Activated CD4-positive, CD25-positive, alpha-beta regulatory T cell treated with anti-CD3 and anti-CD28 coated beads, Interleukin-2, amount 50 U/mL, for 72 hours (primary cell): ENCODE measurements at regions not wholly inside any gene's neighbourhood (a gene's known extent, or its start where the extent isn't known, plus 50 kb on each side); places are given as distances from the start of the nearest gene placed in this dataset.
"Not testable (repeated sequence)": the region's sequence is repeated elsewhere in the genome, so short reads cannot be mapped to it uniquely, and the experiment has no call there.

Experiments used
- DNase-seq: peaks from one replicate; pipeline ENCODE4 v3.0.0; 2021

DNA sequence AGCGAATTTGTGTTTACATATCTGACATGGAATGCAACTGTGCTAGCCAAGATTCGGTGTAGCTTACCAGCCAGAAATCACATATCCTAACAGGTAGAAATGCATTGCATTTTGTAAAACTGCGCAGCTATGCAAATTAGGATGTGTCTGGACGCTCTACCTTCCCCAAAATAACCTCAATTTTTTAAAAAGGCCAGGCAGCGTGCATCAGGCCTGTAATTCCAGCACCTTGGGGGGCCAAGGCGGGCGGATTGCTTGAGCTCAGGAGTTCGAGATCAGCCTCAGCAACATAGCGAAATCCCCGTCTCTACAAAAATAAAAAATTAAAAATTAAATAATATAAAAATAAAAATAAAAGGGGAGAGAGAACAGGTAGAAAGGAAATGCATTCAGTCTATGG lies 305.0 kb downstream of the TYW1 start:
- no peak for DNase-seq

DNA sequence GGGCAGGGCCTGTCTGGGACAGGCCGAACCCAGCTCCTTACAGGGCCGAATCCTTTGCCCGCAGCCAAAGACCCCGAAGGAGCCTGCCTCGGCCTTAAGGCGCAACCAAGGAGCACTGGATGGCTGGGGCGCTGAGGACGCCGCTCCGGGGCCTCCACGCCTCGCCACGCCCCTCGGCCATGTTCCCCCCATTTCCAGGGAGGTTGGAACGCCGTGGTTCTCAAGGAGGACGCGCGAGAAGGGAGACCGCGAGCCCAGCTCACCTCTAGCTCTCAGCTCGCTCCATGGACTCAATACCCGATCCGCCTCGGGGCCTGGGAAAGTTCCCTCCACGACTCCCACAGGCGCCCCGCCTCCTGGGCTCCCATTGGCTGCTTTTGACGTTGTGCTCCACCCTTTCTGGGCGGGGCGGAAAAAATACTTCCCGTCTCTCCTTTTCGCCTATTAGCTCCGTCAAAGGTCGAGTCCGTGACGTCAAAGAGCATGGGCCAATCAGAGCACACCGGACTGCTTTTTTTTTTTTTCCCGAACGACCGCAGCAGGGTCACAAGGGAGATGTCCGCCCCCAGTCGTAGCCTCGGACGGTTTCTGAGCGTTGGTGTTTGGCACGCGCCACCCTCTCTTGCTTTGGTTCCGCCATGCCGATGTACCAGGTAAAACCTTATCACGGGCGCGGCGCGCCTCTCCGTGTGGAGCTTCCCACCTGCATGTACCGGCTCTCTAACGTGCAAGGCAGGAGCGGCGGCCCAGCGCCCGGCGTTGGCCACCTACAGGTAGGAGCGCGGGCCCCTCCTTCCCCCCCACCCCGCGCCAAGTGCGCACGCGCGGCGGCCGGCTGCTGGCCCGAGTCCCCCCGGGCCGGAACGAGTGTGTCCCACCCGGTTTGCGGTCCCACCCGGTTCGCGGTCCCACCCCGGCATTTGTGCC lies 305.7 kb downstream of the TYW1 start:
- DNase-seq = peak; percentile 96

DNA sequence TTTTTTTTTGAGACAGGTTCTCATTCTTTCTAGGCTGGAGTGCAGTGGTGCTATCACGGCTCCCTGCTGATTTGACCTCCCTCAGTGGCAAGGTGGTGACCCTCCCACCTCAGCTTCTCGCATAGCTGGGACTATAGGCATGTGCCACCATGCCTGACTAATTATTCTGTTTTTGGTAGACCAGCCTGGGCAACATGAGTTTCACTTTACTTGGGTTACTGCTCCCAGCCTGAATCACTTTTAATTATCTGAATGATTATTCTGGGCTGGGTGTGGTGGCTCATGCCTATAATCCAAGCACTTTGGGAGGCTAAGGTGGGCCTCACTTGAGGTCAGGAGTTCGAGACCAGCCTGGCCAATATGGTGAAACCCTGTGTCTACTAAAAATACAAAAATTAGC lies 308.2 kb downstream of the TYW1 start:
- not testable (repeated sequence) for DNase-seq

DNA sequence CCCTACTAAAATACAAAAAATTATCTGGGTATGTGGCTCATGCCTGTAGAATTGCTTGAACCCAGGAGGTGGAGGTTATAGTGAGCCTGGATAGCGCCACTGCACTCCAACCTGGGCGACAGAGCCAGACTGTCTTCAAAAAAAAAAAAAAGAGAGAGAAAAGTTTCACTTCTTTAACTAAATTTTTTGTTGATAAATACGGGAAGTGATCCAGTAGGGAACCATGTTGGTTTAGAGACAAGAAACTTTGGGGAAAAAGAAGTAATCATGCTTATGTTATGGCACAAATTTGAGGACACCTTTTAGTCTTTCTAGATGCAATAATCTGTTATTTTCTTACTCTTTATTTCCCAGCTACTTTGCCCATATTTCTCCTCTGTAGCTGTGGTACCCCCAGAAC lies 309.7 kb downstream of the TYW1 start:
- DNase-seq = no peak

DNA sequence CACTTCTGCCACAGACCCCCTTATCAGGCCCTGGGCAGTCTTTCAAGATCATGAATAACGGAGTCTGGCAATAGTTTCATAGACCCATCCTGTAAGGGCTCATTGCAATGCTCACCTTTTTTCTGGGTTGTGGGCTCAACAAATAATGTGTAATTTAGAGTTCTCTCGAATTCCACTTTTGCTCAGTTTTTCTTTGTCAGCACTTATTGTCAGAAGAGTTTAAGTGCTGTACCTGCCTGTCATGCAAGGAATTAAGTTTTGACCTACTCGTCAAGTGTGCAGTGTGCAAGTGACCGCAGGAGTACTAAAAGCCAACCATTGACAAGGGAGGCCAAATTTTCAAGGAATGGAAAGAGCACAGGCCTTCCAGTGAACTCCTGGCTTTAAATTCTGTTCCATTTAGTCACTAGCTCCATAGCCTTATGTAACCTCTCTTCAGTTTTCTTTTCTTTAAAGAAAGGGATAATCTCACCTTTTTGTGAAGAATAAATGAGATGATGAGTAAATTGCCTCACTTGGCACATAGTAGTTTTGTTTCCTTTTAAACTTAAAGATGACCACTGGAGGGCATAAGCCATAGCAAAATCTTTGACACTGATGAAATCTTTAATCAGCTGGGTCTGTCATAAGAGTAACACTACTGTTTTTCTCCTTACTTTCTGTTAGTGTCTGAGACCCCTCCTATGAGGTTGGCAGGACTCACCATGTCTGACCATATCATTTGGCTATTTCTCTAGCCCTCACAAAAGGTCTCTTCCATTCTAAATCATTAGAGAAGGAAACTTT lies 313.3 kb downstream of the TYW1 start:
- no peak for DNase-seq

DNA sequence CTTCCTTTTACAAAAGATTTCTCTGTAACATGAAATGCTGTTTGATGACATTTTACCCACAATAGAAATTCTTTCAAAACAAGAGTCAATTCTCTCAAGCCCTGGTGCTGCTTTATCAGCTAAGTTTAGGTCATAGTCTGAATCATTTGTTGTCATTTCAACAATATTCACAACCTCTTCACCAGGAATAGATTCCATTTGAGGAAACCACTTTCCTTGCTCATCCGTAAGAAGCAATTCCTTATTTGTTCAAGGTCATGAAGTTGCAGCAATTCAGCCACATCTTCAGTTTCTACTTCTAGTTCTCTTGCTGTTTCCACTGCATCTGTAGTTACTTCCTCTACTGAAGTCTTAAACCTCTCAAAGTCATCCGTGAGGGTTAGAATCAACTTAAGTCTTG lies 315.3 kb downstream of the TYW1 start:
- DNase-seq = no peak

DNA sequence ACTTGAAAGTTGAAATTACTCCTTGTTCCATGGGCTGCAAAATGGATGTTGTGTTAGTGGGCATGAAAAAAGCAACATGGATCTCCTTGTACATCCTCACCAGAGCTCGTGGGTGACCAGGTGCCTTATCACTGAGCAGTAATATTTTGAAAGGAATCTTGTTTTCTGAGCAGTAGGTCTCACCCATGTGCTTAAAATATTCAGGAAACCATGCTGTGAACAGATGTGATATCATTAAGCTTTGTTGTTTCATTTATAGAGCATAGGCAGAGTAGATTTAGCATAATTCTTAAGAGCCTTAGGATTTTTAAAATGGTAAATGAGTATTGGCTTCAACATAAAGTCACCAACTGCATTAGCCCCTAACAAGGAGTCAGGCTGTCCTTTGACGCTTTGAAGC lies 316.6 kb downstream of the TYW1 start:
- DNase-seq = no peak

DNA sequence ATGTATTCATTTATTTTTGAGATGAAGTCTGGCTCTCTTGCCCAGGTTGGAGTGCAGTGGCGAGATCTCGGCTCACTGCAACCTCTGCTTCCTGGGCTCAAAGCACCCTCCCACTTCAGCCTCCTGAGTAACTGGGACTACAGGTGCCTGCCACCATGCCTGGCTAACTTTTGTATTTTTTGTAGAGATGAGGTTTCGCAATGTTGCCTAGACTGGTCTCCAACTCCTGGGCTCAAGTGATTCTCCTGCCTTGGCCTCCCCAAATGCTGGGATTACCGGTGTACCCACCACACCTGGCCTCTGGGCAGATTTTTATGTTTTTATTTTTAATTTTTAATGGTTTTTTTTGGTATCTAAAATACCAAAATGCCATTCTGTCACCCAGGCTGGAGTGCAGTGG lies 320.3 kb downstream of the TYW1 start:
- DNase-seq = not testable (repeated sequence)

DNA sequence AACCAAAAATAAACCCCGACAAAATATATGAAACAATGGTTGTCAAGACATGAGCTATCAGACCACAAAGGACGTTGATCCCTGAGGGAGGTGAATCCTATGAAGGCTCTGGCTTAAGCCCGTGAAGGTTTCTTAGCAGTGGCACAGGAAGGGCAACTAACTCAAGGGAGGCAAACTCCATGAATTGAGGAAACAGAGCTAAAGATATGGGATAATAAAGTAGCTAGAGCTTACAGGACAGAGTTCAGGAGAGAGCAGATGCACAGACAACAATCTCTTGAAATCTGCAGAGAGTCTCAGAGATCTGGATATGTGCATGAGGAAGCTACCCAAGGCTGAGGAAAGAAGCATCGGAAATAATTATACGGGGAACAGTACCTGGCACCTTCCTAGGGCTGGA lies 331.6 kb downstream of the TYW1 start:
- DNase-seq = not testable (repeated sequence)

DNA sequence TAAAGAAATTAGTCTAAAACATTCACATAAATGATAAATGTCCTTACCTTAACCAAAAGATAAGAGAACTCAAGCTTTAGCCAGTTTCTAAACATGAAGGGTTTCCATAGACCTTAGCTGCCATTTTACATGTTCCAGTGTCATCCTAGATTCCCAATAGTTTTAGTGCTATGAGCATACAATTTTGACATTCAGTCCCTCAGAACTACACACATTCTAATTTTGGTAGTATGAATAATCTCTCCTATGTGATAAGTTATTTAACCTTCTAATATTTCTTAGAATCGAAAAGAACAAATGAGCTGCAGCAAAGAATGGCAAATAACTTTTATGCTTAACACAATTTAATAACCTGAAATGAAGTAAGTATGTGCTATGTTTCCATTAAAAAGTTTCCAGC lies 338.5 kb downstream of the TYW1 start:
- DNase-seq = not testable (repeated sequence)

DNA sequence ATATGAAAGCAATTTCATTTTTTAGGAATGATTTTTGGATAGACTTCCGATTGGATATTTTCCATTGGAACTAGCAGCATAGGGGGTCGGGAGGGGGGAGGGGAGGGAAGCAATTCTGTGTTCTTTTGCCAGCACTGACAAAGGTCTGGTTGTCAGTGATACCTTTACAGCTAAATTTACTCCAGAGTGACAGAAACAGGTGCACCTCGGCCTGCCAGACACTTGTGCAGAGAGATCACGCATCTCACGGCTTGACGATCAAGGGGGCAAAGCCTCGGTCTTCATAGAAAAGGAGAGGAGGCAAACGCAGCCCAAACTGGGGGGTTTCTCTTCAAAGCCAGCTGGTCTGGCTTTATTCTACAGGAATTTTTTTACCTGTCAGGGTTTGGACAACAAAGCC lies 339.0 kb downstream of the TYW1 start:
- not testable (repeated sequence) for DNase-seq

DNA sequence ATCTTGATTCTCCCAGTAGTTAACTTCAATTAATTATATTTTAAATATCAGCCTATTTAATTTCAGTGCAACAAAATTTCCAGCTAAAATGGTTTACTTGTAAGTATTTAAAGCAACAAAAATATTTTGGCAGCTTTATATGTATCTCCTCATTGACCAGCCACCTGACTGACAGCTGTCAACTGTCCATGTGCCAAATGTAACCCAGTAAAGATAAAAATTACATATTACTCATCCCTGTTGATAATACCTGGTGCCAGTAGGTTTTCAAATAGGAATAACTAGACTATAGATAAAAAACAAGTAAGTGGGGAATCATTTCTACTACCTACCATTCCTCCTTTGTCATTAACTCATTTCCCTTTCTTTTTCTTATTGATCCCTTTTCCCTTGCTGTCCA lies 341.9 kb downstream of the TYW1 start:
- DNase-seq = not testable (repeated sequence)

DNA sequence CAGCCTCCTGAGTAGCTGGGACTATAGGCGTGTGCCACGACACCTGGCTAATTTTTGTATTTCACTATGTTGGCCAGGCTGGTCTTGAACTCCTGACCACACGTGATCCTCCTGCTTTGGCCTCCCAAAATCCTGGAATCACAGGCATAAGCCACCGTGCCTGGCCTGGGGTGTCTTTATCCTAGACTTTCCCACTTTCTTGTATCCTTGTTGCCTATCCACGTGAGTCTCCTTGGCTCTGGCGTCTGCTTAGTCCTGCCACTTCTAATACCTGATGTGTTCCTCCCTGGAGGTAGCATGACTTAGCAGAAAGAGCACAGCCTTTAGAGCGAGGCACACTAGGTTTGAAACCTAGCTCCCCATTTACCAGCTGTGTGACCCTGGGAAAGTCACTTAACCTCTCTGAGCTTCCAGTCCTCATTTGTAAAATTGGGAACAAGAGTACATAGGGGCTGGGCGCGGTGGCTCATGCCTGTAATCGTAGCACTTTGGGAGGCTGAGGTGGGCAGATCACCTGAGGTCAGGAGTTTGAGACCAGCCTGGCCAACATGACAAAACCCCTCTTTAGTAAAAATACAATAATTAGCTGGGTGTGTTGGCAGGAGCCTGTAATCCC lies 344.6 kb downstream of the TYW1 start:
- DNase-seq = no peak

DNA sequence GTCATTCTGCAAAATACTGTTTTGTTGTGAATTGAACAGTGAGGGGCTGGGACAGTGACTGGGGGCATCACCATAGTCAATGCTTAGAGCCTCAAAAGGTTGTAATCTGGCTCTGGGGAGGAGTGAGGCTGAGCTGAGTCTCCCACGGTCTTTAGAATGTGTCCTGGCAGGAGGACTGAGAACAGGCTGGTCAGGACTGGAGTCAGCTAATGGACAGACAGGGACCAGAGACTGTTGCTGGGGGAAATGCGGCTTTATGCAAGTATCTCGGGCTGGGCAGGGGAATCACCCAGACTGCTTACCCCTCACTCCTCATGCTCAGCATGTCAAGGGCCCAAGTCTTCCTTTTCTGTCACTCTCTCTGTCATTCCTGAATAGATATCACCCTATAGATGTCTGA lies 346.5 kb downstream of the TYW1 start:
- DNase-seq = no peak

DNA sequence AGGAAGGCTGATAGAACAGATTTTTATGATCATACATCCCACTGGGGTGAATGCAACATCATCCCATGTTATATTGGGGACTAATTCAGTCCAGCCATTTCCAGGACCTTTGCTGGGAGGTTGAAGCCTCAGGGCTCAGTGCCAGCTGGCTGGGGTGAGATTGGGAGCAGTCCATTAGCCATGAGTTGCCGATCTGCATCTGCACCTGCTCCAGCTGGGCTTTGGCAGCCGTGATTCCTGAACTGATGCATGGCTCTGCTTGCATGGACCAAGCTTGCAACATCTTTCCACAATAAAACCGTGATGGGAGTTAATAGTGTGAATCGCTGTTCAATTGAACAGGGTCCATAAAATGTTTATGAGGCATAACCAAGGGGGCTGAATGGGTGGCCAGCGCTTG lies 346.9 kb downstream of the TYW1 start:
- DNase-seq = no peak

DNA sequence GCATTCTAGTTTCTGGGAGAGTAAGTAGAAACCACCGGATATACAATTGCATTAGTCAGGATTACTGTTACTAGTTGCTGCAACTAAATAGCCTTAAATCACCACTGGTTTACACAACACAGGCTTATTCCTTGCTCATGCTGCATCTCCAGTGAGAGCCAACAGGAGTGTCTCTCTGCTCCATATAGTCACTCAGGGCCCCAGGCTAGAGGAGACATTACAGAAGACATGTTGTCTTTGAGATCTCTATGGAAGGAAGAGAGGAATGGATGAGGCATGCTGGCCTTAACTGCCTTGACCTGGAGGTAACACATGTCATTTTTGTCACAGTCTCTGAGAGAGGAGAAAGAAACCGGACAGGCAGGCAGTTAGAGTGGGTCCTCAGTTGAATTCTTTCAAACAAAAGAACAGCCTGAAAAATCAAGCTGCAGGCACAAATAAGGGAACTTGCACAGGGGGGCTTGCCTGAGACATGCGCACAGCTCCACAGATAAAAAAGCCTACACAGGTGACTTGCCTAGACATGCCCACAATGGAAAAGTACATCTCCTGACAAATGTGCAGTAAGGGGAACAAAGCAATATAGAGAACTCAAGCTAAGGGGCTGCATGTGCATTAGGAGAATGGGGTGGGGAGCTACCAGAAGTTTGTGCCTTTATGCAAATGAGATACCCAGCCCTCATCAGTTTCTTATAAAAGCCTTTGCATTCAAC lies 348.0 kb downstream of the TYW1 start:
- DNase-seq = no peak

DNA sequence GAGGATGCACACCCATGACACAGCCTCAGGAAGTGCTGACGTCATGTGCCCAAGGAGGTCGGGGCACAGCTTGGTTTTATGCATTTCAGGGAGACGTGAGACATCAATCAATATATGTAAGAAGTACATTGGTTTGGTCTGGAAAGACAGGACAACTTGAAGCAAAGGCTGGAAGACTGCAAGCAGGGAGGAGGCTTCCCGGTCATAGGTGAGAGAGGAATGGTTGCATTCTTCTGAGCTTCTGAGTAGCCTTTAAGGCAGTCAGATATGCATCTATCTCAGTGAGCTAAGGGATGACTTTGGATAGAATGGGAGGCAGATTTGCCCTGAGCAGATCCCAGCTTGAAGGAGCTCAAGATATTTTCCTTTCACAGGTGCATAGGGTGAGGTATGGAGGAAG lies 349.5 kb downstream of the TYW1 start:
- DNase-seq = no peak

DNA sequence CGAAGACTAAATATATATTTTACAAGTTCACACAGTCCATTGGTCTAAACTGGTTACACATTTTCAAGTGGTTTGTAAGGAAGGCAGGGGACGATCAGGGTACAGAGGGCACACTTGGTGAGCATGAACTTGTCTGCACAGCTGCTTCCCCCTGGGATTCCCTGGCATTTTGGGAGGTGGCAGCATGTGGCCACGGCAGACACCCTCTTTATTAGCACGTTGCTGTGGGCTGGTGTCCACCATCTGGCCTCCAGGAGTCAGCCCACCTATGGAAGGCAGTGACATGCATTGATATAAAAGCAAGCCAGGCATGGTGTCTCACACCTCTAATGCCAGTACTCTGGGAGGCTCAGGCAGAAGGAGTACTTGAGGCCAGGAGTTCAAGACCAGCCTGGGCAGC lies 350.2 kb downstream of the TYW1 start:
- no peak for DNase-seq

DNA sequence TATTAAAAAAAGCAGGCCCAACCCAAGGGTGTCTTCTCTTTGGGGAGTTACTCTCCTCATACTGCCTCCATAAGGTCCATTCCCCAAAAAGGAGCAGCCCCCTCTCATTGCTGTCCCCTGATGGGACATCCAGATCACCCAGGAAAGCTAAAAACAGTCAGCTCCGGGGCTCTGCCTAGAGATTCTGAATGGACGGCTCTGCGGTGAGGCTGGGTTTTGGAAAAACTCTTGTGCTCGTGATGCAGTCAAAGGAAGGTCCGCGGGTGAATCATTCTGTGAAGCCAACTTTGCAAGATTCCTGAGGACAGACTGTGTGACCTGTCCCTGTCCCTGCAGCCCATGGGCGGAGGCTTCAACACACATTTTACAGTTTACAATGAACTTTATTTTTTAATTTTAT lies 351.5 kb downstream of the TYW1 start:
- no peak for DNase-seq

DNA sequence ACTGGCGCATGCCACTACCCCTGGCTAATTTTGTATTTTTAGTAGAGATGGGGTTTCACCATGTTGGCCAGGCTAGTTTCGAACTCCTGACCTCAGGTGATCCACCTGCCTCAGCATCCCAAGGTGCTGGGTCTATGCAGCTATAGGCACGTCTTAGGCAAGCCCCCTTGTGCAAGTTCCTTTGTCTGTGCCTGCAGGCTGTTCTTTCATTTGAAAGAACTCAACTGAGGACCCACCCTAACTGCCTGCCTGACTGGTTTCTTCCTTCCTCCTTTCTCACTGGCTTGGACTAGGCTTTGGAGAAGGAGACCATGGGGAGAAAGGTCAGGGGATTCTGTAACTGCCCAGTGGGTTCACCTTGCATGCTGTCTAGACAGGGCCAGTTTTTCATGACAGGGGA lies 361.0 kb downstream of the TYW1 start:
- not testable (repeated sequence) for DNase-seq

DNA sequence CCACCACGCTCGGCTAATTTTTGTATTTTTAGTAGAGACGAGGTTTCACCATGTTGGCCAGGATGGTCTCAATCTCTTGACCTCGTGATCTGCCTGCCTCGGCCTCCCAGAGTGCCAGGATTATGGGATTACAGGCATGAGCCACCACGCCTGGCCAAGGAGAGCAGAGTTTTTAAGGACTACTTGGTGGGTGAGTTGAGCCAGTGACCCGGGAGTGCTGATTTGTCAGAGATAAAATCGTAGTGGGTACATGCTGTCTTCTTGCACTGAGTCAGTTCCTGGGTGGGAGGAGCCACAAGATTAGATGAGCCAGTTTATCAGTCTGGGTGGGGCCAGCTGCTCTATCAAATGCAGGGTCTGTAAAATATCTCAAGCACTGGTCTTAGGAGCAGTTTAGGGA lies 361.7 kb downstream of the TYW1 start:
- not testable (repeated sequence) for DNase-seq

DNA sequence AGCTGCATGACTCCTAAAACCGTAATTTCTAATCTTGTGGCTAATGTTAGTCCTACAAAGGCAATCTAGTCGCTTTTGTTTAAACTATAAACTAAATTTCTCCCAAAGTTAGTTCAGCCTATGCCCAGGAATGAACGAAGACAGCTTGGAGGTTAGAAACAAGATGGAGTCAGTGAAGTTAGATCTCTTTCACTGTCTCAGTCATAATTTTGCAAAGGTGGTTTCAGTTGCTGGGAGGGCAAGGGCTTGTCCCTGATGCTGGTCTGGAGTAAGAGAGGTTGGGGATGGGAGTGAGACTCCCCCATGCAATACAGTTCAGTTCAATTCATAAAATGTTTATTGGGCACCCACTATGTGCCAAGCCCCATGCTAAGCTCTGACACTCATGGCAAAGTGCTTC lies 362.1 kb downstream of the TYW1 start:
- not testable (repeated sequence) for DNase-seq

DNA sequence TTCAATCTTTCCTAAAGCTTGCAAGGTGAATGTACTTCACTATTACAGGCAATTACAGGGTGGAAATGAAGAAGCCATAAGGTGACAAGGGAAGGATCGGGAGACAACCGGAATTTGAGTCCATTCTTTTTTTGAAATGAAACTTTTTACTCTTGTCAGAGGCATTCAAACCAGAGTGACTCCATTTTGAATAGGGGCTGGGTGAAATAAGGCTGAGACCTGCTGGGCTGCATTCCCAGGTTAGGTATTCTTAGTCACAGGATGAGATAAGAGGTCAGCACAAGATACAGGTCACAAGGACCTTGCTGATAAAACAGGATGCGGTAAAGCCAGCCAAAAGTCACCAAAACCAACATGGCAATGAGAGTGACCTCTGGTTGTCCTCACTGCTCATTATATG lies 363.3 kb downstream of the TYW1 start:
- no peak for DNase-seq
